Fibroblast of lung (primary cell): ENCODE measurements at regions not wholly inside any gene's neighbourhood (a gene's known extent, or its start where the extent isn't known, plus 50 kb on each side); places are given as distances from the start of the nearest gene placed in this dataset.

Experiments used
- DNase-seq, 2 donors: peaks; one replicate each; pipeline versions ENCODE4 v3.0.0 to v3.0.0-alpha.2; 2010; ENCODE audit warnings: low read depth in 2 of 2
- H2AFZ ChIP-seq: 2 replicates; pipeline ENCODE4 v1.5.1; 2012; ENCODE audit warnings: low read length, control low read depth, inconsistent platforms
- H3K27ac ChIP-seq: 2 replicates; pipeline ENCODE4 v1.5.1; 2011; ENCODE audit warnings: low read length, control low read depth; ENCODE audit not compliant: insufficient read depth
- H3K27me3 ChIP-seq: 2 replicates; pipeline ENCODE4 v1.5.1; 2011; ENCODE audit warnings: mild to moderate bottlenecking, low read length; ENCODE audit not compliant: control insufficient read depth, insufficient read depth
- H3K36me3 ChIP-seq: 2 replicates; pipeline ENCODE4 v1.5.1; 2011; ENCODE audit warnings: low read length; ENCODE audit not compliant: control insufficient read depth, insufficient read depth
- H3K4me1 ChIP-seq: 2 replicates; pipeline ENCODE4 v1.5.1; 2011; ENCODE audit warnings: low read length; ENCODE audit not compliant: control insufficient read depth, insufficient read depth; ENCODE audit errors: extremely low read depth
- H3K4me2 ChIP-seq: 2 replicates; pipeline ENCODE4 v1.5.1; 2011; ENCODE audit warnings: low read length, control low read depth; ENCODE audit not compliant: insufficient read depth; ENCODE audit errors: extremely low read depth
- H3K4me3 ChIP-seq, 4 experiments: fragments of 200-600 bp in 1 of 4; sonication (generic) in 1 of 4; replicated peaks in 1 of 4; 2 replicates each; pipeline ENCODE4 v1.5.1; 2011 to 2016; ENCODE audit warnings: low read length in 4 of 4, low read depth in 3 of 4, mild to moderate bottlenecking in 3 of 4, control low read depth in 2 of 4, inconsistent platforms in 1 of 4, mixed read lengths in 1 of 4; ENCODE audit not compliant: insufficient read depth in 1 of 4; ENCODE audit errors: control extremely low read depth in 1 of 4
- H3K79me2 ChIP-seq: 2 replicates; pipeline ENCODE4 v1.5.1; 2012; ENCODE audit warnings: mild to moderate bottlenecking, low read length, inconsistent platforms; ENCODE audit not compliant: control insufficient read depth, insufficient read depth
- H3K9ac ChIP-seq: 2 replicates; pipeline ENCODE4 v1.5.1; 2011; ENCODE audit warnings: mild to moderate bottlenecking, low read length, control low read depth; ENCODE audit not compliant: insufficient read depth
- H3K9me3 ChIP-seq: 2 replicates; pipeline ENCODE4 v1.5.1; 2012; ENCODE audit warnings: low read depth, low read length; ENCODE audit not compliant: control insufficient read depth, insufficient read depth
- H4K20me1 ChIP-seq: 2 replicates; pipeline ENCODE4 v1.5.1; 2011; ENCODE audit warnings: low read length; ENCODE audit not compliant: control insufficient read depth, insufficient read depth; ENCODE audit errors: extremely low read depth
- EZH2 ChIP-seq: IDR thresholded peaks from 2 replicates; pipeline ENCODE4 v1.5.1; 2012; ENCODE audit warnings: low read length, control low read depth, mild to moderate bottlenecking; ENCODE audit errors: missing control alignments
- TF ChIP-seq, protein P1 (sequence below), 2 donors: IDR thresholded peaks in 1 of 2; conservative IDR thresholded peaks in 1 of 2; 1 replicate in 1 of 2; 2 replicates in 1 of 2; pipeline ENCODE4 v1.5.1; 2011 to 2012; ENCODE audit warnings: low read length in 2 of 2, control low read depth in 1 of 2, inconsistent platforms in 1 of 2, low read depth in 1 of 2, mild to moderate bottlenecking in 1 of 2

DNA sequence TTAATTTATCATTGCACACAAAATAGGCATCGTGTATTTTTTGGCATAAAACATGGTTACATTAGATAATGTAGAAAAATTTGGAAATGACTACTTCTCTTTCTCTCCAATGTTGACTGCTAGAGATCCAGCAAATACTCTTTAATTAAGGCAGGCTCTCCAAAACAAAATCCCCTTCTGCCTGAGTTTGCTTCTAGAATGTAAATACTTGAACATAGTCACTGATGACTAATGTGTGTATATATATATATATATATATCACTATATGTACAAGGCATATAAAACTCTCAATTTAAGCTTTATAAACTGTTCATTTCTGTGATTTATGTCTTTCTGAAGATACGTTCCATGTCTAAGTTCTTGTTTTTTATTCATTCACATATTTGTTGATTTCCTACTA, 67.2 kb upstream of the CAMK2D start:
- Histone ChIP-seq H4K20me1 (no peaks in the 10 kb centered on the region), H3K9ac (no peak overlapping the region), H3K36me3 (no peaks in the 10 kb centered on the region), H3K9me3 (no peaks in the 10 kb centered on the region), H3K4me3 (no peak overlapping the region), H3K4me2 (no peak overlapping the region), H3K27me3 (no peaks in the 10 kb centered on the region), H2AFZ (no peak overlapping the region), H3K79me2 (no peaks in the 10 kb centered on the region), H3K4me1 (peaks cover 6% of the 10 kb centered on the region), H3K27ac (no peak overlapping the region)
- TF ChIP-seq, protein P1, sequence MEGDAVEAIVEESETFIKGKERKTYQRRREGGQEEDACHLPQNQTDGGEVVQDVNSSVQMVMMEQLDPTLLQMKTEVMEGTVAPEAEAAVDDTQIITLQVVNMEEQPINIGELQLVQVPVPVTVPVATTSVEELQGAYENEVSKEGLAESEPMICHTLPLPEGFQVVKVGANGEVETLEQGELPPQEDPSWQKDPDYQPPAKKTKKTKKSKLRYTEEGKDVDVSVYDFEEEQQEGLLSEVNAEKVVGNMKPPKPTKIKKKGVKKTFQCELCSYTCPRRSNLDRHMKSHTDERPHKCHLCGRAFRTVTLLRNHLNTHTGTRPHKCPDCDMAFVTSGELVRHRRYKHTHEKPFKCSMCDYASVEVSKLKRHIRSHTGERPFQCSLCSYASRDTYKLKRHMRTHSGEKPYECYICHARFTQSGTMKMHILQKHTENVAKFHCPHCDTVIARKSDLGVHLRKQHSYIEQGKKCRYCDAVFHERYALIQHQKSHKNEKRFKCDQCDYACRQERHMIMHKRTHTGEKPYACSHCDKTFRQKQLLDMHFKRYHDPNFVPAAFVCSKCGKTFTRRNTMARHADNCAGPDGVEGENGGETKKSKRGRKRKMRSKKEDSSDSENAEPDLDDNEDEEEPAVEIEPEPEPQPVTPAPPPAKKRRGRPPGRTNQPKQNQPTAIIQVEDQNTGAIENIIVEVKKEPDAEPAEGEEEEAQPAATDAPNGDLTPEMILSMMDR (conservative IDR thresholded peaks at IDR 0.05 in 1 of 2, IDR thresholded peaks at IDR 0.05 in 1 of 2; ENCODE audit: low read depth in 1 of 2, low read length in 2 of 2), result no peak
- TF ChIP-seq EZH2, result no peak
- peak in 1 of 2 donors; percentile 8 for DNase-seq

DNA sequence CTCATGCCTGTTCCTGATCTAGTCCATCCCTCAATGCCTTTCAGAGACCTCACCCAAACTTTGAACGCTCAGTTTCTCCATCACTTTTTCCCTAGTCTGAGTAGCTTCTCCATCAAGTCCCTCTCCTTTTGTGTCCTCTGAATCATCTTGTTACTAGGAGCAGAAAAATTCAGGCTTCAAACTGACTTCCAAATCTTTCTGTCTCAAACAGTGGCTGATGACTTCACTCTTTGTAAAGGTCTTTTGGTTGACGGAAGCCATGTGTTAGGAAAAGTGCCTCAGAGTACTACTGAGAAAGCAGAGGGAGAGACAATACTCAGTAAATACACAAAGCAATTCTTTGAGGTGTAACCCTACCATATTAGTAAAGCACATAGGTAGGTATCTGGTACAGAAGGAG, 65.7 kb upstream of the CAMK2D start:
- H3K79me2 ChIP-seq, result no peaks in the 10 kb centered on the region
- TF ChIP-seq, protein P1 (conservative IDR thresholded peaks at IDR 0.05 in 1 of 2, IDR thresholded peaks at IDR 0.05 in 1 of 2; ENCODE audit: low read depth in 1 of 2, low read length in 2 of 2), result no peak
- no peak for TF ChIP-seq EZH2
- H2AFZ ChIP-seq, result no peak overlapping the region
- H3K4me1 ChIP-seq, result peaks cover 6% of the 10 kb centered on the region
- DNase-seq, result peak; percentile 39 to 80
- H4K20me1 ChIP-seq, result no peaks in the 10 kb centered on the region
- H3K36me3 ChIP-seq, result no peaks in the 10 kb centered on the region
- H3K27me3 ChIP-seq, result no peaks in the 10 kb centered on the region
- H3K4me3 ChIP-seq, result no peak overlapping the region
- H3K27ac ChIP-seq, result no peak overlapping the region
- no peaks in the 10 kb centered on the region for H3K9me3 ChIP-seq
- H3K9ac ChIP-seq, result no peak overlapping the region
- H3K4me2 ChIP-seq, result no peak overlapping the region

DNA sequence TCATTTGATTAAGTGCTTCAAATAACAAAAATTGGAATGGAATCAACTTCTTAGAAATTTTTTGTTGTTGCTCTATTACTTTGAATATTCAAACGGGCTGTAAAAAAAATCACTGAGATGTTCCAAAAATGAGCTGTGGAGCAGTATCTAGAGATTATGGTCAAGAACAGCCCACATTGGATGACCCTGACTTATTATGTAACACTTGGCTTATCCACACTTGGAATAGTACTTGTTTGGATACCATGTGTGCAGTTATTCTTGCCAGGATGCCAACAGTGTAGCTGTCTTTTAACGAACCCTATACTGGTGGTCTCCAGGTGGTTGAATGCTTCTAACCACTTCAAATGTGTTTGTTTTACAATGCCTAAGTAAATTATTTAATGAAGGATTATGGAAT, 64.9 kb upstream of the CAMK2D start:
- Histone ChIP-seq H3K4me1 (peaks cover 13% of the 10 kb centered on the region), H2AFZ (no peak overlapping the region), H3K9me3 (no peaks in the 10 kb centered on the region), H3K36me3 (no peaks in the 10 kb centered on the region), H3K27ac (no peak overlapping the region), H3K4me3 (no peak overlapping the region), H3K27me3 (no peaks in the 10 kb centered on the region), H3K9ac (no peak overlapping the region), H3K4me2 (no peak overlapping the region), H3K79me2 (no peaks in the 10 kb centered on the region), H4K20me1 (no peaks in the 10 kb centered on the region)
- TF ChIP-seq, protein P1 (conservative IDR thresholded peaks at IDR 0.05 in 1 of 2, IDR thresholded peaks at IDR 0.05 in 1 of 2; ENCODE audit: low read depth in 1 of 2, low read length in 2 of 2), result no peak
- TF ChIP-seq EZH2, result no peak
- DNase-seq, result peak in 1 of 2 donors; percentile 52
